SW 1271 (cell line): ENCODE measurements at regions not wholly inside any gene's neighbourhood (a gene's known extent, or its start where the extent isn't known, plus 50 kb on each side); places are given as distances from the start of the nearest gene placed in this dataset.
"Not testable (repeated sequence)": the region's sequence is repeated elsewhere in the genome, so short reads cannot be mapped to it uniquely, and the experiment has no call there.

Experiments used
- DNase-seq, 2 experiments: peaks; one replicate each; lab custom pipeline; 2025; lab: John Stamatoyannopoulos, UW

- DNase-seq = no peak
Measured at GRCh38 chr13:55572408-55572807, 1568.3 kb upstream of the PRR20A start.

GRCh38 chr13:55572862-55573261, 1567.9 kb upstream of the PRR20A start:
- DNase-seq = no peak

GRCh38 chr13:55573565-55573964, 1567.2 kb upstream of the PRR20A start:
- no peak for DNase-seq

- DNase-seq = no peak
Measured at GRCh38 chr13:55576389-55576788, 1564.3 kb upstream of the PRR20A start.

- DNase-seq = no peak
Measured at GRCh38 chr13:55577082-55577846, 1563.5 kb upstream of the PRR20A start.

- no peak for DNase-seq
Measured at GRCh38 chr13:55577847-55578210, 1562.9 kb upstream of the PRR20A start.

- not testable (repeated sequence) for DNase-seq
Measured at GRCh38 chr13:55582294-55582693, 1558.4 kb upstream of the PRR20A start.

GRCh38 chr13:55583953-55584593, 1556.6 kb upstream of the PRR20A start:
- no peak for DNase-seq

- DNase-seq = no peak
Measured at GRCh38 chr13:55602784-55603183, 1537.9 kb upstream of the PRR20A start.

GRCh38 chr13:55606045-55606665, 1534.6 kb upstream of the PRR20A start:
- no peak for DNase-seq

- no peak for DNase-seq
Measured at GRCh38 chr13:55613429-55614187, 1527.1 kb upstream of the PRR20A start.

- no peak for DNase-seq
Measured at GRCh38 chr13:55615081-55615480, 1525.6 kb upstream of the PRR20A start.

- DNase-seq = no peak
Measured at GRCh38 chr13:55617241-55617640, 1523.5 kb upstream of the PRR20A start.

GRCh38 chr13:55627221-55627620, 1513.5 kb upstream of the PRR20A start:
- no peak for DNase-seq

- DNase-seq = no peak
Measured at GRCh38 chr13:55632402-55632801, 1508.3 kb upstream of the PRR20A start.

GRCh38 chr13:55649485-55649884, 1491.2 kb upstream of the PRR20A start:
- no peak for DNase-seq

- no peak for DNase-seq
Measured at GRCh38 chr13:55652657-55653056, 1488.1 kb upstream of the PRR20A start.

GRCh38 chr13:55653497-55653896, 1487.2 kb upstream of the PRR20A start:
- DNase-seq = no peak

- no peak for DNase-seq
Measured at GRCh38 chr13:55654243-55654642, 1486.5 kb upstream of the PRR20A start.

- DNase-seq = not testable (repeated sequence)
Measured at GRCh38 chr13:55660264-55660663, 1480.5 kb upstream of the PRR20A start.

GRCh38 chr13:55660851-55661250, 1479.9 kb upstream of the PRR20A start:
- no peak for DNase-seq

GRCh38 chr13:55661505-55661904, 1479.2 kb upstream of the PRR20A start:
- no peak for DNase-seq

- no peak for DNase-seq
Measured at GRCh38 chr13:55664178-55664577, 1476.5 kb upstream of the PRR20A start.
